Suprapubic skin (tissue), 4 donors: ENCODE measurements at regions not wholly inside any gene's neighbourhood (a gene's known extent, or its start where the extent isn't known, plus 50 kb on each side); places are given as distances from the start of the nearest gene placed in this dataset.

Experiments used
- EP300 ChIP-seq: sonication (generic); formaldehyde crosslinking; IDR thresholded peaks from one replicate; pipeline ENCODE4 v1.6.1; 2017; ENCODE audit warnings: antibody characterized with exemption
- POLR2A ChIP-seq, 2 donors: fragments of 450-650 bp; IDR thresholded peaks; one replicate each; pipeline ENCODE4 v1.6.1; 2017; ENCODE audit warnings: antibody characterized with exemption in 2 of 2, mild to moderate bottlenecking in 2 of 2, moderate library complexity in 2 of 2
- POLR2AphosphoS5 ChIP-seq, 3 donors: sonication (generic); formaldehyde crosslinking; IDR thresholded peaks; one replicate each; pipeline ENCODE4 v1.6.1; 2017; ENCODE audit warnings: antibody characterized with exemption in 3 of 3
- TF ChIP-seq, protein P1 (sequence below), 2 donors: fragments of 200-600 bp in 1 of 2; fragments of 450-650 bp in 1 of 2; sonication (generic) in 1 of 2; IDR thresholded peaks; one replicate each; pipeline ENCODE4 v1.5.1; 2016 to 2019; ENCODE audit warnings: antibody characterized with exemption in 2 of 2, mild to moderate bottlenecking in 1 of 2, moderate library complexity in 1 of 2

DNA sequence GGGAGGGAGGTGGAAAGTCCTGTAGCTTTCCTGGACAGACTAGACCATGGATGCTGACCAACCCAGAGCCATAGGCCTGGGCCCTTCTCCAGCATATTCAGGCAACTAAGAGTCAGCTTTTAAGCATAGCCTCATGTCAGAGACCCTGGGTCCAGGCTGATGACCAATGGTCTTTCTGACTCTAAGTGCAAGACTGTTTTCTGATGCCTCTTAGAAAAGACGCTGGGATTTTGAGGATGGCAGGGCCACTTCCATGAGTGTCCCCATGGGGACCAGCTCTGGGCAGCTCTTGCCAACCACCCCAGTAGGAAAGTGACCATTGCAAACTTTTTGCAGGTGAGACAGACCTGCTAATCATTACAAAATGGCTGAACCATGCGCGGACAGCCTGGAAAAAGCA lies 135.6 kb upstream of the KL start:
- TF ChIP-seq, protein P1, sequence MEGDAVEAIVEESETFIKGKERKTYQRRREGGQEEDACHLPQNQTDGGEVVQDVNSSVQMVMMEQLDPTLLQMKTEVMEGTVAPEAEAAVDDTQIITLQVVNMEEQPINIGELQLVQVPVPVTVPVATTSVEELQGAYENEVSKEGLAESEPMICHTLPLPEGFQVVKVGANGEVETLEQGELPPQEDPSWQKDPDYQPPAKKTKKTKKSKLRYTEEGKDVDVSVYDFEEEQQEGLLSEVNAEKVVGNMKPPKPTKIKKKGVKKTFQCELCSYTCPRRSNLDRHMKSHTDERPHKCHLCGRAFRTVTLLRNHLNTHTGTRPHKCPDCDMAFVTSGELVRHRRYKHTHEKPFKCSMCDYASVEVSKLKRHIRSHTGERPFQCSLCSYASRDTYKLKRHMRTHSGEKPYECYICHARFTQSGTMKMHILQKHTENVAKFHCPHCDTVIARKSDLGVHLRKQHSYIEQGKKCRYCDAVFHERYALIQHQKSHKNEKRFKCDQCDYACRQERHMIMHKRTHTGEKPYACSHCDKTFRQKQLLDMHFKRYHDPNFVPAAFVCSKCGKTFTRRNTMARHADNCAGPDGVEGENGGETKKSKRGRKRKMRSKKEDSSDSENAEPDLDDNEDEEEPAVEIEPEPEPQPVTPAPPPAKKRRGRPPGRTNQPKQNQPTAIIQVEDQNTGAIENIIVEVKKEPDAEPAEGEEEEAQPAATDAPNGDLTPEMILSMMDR (IDR thresholded peaks at IDR 0.05): no peak
- no peak for TF ChIP-seq POLR2AphosphoS5 (IDR thresholded peaks at IDR 0.05)
- TF ChIP-seq POLR2A (IDR thresholded peaks at IDR 0.05): no peak
- TF ChIP-seq EP300: no peak
